ENCODE measurements at regions not wholly inside any gene's neighbourhood (a gene's known extent, or its start where the extent isn't known, plus 50 kb on each side); places are given as distances from the start of the nearest gene placed in this dataset.

DNA sequence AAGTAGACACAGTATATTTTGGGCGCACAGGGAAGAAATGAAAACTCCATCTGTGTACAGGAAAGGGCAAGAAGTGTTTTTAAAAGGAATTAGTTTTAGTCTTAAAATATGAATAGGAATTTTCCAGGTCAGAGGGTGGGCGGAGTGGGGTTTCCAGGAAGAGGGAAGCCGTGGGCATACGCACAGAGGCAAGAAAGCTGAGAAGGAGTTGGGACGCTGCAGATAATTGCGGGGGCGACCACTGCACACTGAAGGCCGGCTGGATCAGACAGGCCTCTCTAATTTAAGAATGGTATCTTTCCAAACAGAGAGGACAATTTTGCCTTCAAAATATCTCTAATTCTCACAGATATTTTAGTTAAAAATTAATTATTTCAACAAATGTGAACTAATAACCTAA lies 189.1 kb upstream of the INHBA start:
- TF ChIP-seq, protein P1, sequence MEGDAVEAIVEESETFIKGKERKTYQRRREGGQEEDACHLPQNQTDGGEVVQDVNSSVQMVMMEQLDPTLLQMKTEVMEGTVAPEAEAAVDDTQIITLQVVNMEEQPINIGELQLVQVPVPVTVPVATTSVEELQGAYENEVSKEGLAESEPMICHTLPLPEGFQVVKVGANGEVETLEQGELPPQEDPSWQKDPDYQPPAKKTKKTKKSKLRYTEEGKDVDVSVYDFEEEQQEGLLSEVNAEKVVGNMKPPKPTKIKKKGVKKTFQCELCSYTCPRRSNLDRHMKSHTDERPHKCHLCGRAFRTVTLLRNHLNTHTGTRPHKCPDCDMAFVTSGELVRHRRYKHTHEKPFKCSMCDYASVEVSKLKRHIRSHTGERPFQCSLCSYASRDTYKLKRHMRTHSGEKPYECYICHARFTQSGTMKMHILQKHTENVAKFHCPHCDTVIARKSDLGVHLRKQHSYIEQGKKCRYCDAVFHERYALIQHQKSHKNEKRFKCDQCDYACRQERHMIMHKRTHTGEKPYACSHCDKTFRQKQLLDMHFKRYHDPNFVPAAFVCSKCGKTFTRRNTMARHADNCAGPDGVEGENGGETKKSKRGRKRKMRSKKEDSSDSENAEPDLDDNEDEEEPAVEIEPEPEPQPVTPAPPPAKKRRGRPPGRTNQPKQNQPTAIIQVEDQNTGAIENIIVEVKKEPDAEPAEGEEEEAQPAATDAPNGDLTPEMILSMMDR (conservative IDR thresholded peaks at IDR 0.05; ENCODE audit: low read depth, low read length): no peak
- no peak overlapping the region for H3K4me3 ChIP-seq (ENCODE audit: low read depth, low read length)
- DNase-seq (ENCODE audit: low read depth): no peak

- H3K4me3 ChIP-seq (ENCODE audit: low read depth, low read length): no peak overlapping the region
- no peak for DNase-seq (ENCODE audit: low read depth)
- TF ChIP-seq, protein P1 (conservative IDR thresholded peaks at IDR 0.05; ENCODE audit: low read depth, low read length): no peak
Observed at GRCh38 chr7:41890631-41891274, 187.9 kb upstream of the INHBA start.

GRCh38 chr7:41889472-41889871 lies 186.6 kb upstream of the INHBA start:
- TF ChIP-seq, protein P1 (conservative IDR thresholded peaks at IDR 0.05; ENCODE audit: low read depth, low read length): no peak
- DNase-seq (ENCODE audit: low read depth): no peak
- no peak overlapping the region for H3K4me3 ChIP-seq (ENCODE audit: low read depth, low read length)

- no peak for DNase-seq (ENCODE audit: low read depth)
- TF ChIP-seq, protein P1 (conservative IDR thresholded peaks at IDR 0.05; ENCODE audit: low read depth, low read length): no peak
- H3K4me3 ChIP-seq (ENCODE audit: low read depth, low read length): no peak overlapping the region
Observed at GRCh38 chr7:41889040-41889439, 186.2 kb upstream of the INHBA start.

DNA sequence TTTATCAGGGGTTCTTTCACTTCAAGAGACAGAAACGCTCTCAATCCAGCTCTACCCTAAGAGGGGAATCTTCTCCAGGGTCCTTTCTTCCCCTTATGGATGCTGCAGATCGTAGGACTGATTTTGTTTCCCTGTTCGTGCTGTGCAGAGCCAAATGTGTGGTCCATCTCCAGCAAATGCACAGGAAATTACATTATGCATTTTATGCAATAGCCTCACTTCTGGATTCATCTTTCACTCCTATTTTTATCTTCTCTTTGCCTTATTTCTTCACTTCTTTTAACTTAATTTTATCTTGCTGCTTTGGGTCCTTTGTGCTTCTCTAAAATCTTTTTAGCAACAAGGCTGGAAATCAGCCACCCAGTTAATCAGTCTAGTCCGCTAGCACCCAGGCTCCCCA lies 184.5 kb upstream of the INHBA start:
- TF ChIP-seq, protein P1 (conservative IDR thresholded peaks at IDR 0.05; ENCODE audit: low read depth, low read length): no peak
- DNase-seq (ENCODE audit: low read depth): no peak
- H3K4me3 ChIP-seq (ENCODE audit: low read depth, low read length): no peak overlapping the region

- no peak for DNase-seq (ENCODE audit: low read depth)
- no peak overlapping the region for H3K4me3 ChIP-seq (ENCODE audit: low read depth, low read length)
- TF ChIP-seq, protein P1 (conservative IDR thresholded peaks at IDR 0.05; ENCODE audit: low read depth, low read length): peak; percentile 35
Observed at GRCh38 chr7:41886901-41887311, 184.0 kb upstream of the INHBA start.

- no peak for DNase-seq (ENCODE audit: low read depth)
- TF ChIP-seq, protein P1 (conservative IDR thresholded peaks at IDR 0.05; ENCODE audit: low read depth, low read length): no peak
- H3K4me3 ChIP-seq (ENCODE audit: low read depth, low read length): no peak overlapping the region
Observed at GRCh38 chr7:41886262-41886900, 183.5 kb upstream of the INHBA start.

Data from epithelial cell of proximal tubule (primary cell).